Spleen (tissue), 7 donors: ENCODE measurements at regions not wholly inside any gene's neighbourhood (a gene's known extent, or its start where the extent isn't known, plus 50 kb on each side); places are given as distances from the start of the nearest gene placed in this dataset.

Experiments
- CTCF ChIP-seq, 11 experiments: fragments of 200-600 bp in 7 of 11; fragments of 450-650 bp in 4 of 11; sonication (generic) in 4 of 11; IDR thresholded peaks in 8 of 11; conservative IDR thresholded peaks in 3 of 11; 1 replicate in 7 of 11; 2 replicates in 4 of 11; pipeline versions ENCODE4 v1.4.0 to v1.8.0; 2016 to 2021; ENCODE audit warnings: antibody characterized with exemption in 11 of 11, inconsistent platforms in 4 of 11, mild to moderate bottlenecking in 1 of 11
- POLR2A ChIP-seq, 3 donors: fragments of 450-650 bp; IDR thresholded peaks; one replicate each; pipeline ENCODE4 v1.5.1; 2017; ENCODE audit warnings: antibody characterized with exemption in 3 of 3, mild to moderate bottlenecking in 1 of 3
- POLR2AphosphoS5 ChIP-seq, 3 donors: sonication (generic); formaldehyde crosslinking; IDR thresholded peaks; one replicate each; pipeline ENCODE4 v1.5.1; 2017; ENCODE audit warnings: antibody characterized with exemption in 3 of 3
- donor health status: DM: no; HTN: no; CAD: no; lungs with moderate emphysema.
- donor health status: DM: no; HTN: no; CAD: no.
- donor health status: DM: no; HTN: no; CAD: no.

- TF ChIP-seq CTCF (IDR thresholded peaks at IDR 0.05 in 8 of 11, conservative IDR thresholded peaks at IDR 0.05 in 3 of 11) = no peak
- no peak for TF ChIP-seq POLR2A (IDR thresholded peaks at IDR 0.05)
- no peak for TF ChIP-seq POLR2AphosphoS5 (IDR thresholded peaks at IDR 0.05)
Observed at GRCh38 chr1:219419065-219419464, 193.8 kb downstream of the ZC3H11B start.
